HEK293T (cell line): ENCODE measurements at regions not wholly inside any gene's neighbourhood (a gene's known extent, or its start where the extent isn't known, plus 50 kb on each side); places are given as distances from the start of the nearest gene placed in this dataset.

Experiments
- CTCF ChIA-PET: fragments of 350-600 bp; formaldehyde crosslinking; extraction: SDS; loops from one replicate; lab custom pipeline; 2021; ENCODE audit warnings: antibody characterized with exemption, inconsistent platforms; lab: Yijun Ruan, JAX
- POLR2A ChIA-PET: fragments of 350-600 bp; formaldehyde crosslinking; extraction: SDS; loops from one replicate; lab custom pipeline; 2020; ENCODE audit warnings: antibody characterized with exemption, inconsistent platforms; lab: Yijun Ruan, JAX
- DNase-seq: peaks from one replicate; pipeline ENCODE4 v3.0.0; 2012; ENCODE audit warnings: mixed read lengths; ENCODE audit errors: extremely low spot score
- ARNT ChIP-seq: fragments of 450-650 bp; IDR thresholded peaks from 2 replicates; pipeline ENCODE4 v1.6.1; 2017; ENCODE audit warnings: mild to moderate bottlenecking
- BHLHE40 ChIP-seq: fragments of 450-650 bp; IDR thresholded peaks from 2 replicates; pipeline ENCODE4 v1.6.1; 2016; ENCODE audit warnings: mild to moderate bottlenecking, moderate library complexity, borderline replicate concordance
- CTBP1 ChIP-seq: fragments of 450-650 bp; IDR thresholded peaks from 2 replicates; pipeline ENCODE4 v1.6.1; 2016; ENCODE audit warnings: borderline replicate concordance
- ELF4 ChIP-seq: fragments of 450-650 bp; IDR thresholded peaks from 2 replicates; pipeline ENCODE4 v1.6.1; 2017; ENCODE audit warnings: antibody characterized with exemption
- FOXA1 ChIP-seq: fragments of 450-650 bp; IDR thresholded peaks from 2 replicates; pipeline ENCODE4 v1.6.1; 2016; ENCODE audit warnings: mild to moderate bottlenecking
- FOXK2 ChIP-seq: fragments of 450-650 bp; IDR thresholded peaks from 2 replicates; pipeline ENCODE4 v1.6.1; 2016; ENCODE audit warnings: mild to moderate bottlenecking
- FOXM1 ChIP-seq: fragments of 450-650 bp; IDR thresholded peaks from 2 replicates; pipeline ENCODE4 v1.6.1; 2017; ENCODE audit warnings: mild to moderate bottlenecking, borderline replicate concordance
- HDGF ChIP-seq: fragments of 450-650 bp; IDR thresholded peaks from 2 replicates; pipeline ENCODE4 v1.6.1; 2017; ENCODE audit warnings: antibody characterized with exemption, borderline replicate concordance
- L3MBTL2 ChIP-seq: fragments of 450-650 bp; conservative IDR thresholded peaks from 2 replicates; pipeline ENCODE4 v1.6.1; 2016; ENCODE audit warnings: mild to moderate bottlenecking
- LEF1 ChIP-seq: fragments of 450-650 bp; IDR thresholded peaks from 2 replicates; pipeline ENCODE4 v1.6.1; 2017; ENCODE audit warnings: mild to moderate bottlenecking, borderline replicate concordance
- NFRKB ChIP-seq: fragments of 450-650 bp; IDR thresholded peaks from 2 replicates; pipeline ENCODE4 v1.6.1; 2016; ENCODE audit warnings: mild to moderate bottlenecking, moderate library complexity
- PKNOX1 ChIP-seq: fragments of 450-650 bp; IDR thresholded peaks from 2 replicates; pipeline ENCODE4 v1.6.1; 2016
- SP1 ChIP-seq: fragments of 450-650 bp; IDR thresholded peaks from 2 replicates; pipeline ENCODE4 v1.6.1; 2017
- SUZ12 ChIP-seq: fragments of 450-650 bp; IDR thresholded peaks from 2 replicates; pipeline ENCODE4 v1.6.1; 2016; ENCODE audit warnings: mild to moderate bottlenecking
- TARDBP ChIP-seq: fragments of 450-650 bp; IDR thresholded peaks from 2 replicates; pipeline ENCODE4 v1.6.1; 2016
- ZNF384 ChIP-seq: fragments of 450-650 bp; IDR thresholded peaks from 2 replicates; pipeline ENCODE4 v1.6.1; 2016

- ChIA-PET CTCF (no interaction called here), POLR2A (no interaction called here)
- TF ChIP-seq PKNOX1 (no peak), SP1 (no peak), FOXA1 (no peak), CTBP1 (no peak), FOXK2 (no peak), BHLHE40 (no peak), ZNF384 (no peak), ARNT (no peak), L3MBTL2 (no peak), LEF1 (no peak), SUZ12 (no peak), HDGF (no peak), TARDBP (no peak)
- DNase-seq: no peak
Observed at GRCh38 chr12:89289720-89290119, 62.6 kb downstream of the DUSP6 start.

DNA sequence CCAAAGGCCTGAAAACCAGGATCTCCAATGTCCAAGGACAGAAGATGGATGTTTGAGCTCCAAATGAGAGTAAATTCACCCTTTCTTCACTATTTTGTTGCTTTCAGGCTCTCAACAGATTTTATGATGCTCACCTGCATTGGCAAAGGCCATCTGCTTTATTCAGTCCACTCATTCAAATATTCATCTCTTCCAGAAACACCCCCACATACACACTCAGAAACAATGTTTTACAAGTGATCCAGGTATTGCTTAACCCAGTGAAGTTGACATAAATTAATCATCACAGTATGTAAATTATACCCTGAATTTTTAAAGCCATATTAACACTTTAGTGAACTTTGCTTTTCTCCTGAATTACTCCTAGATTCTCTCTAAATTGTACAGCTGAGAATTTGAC is 63.3 kb downstream of the DUSP6 start:
- CTCF ChIA-PET: no interaction called here
- no peak for DNase-seq
- TF ChIP-seq NFRKB: no peak
- TF ChIP-seq ELF4: no peak
- TF ChIP-seq CTBP1: no peak
- no peak for TF ChIP-seq SUZ12
- no peak for TF ChIP-seq LEF1
- no peak for TF ChIP-seq PKNOX1
- no peak for TF ChIP-seq FOXA1
- no peak for TF ChIP-seq HDGF
- no peak for TF ChIP-seq TARDBP
- TF ChIP-seq FOXM1: no peak
- POLR2A ChIA-PET: no interaction called here

GRCh38 chr12:89286501-89286900 is 65.8 kb downstream of the DUSP6 start:
- ChIA-PET POLR2A (no interaction called here), CTCF (interaction anchor here (1.1 kb wide), 1 partner anchor 60 kb away, joined by 3 read pairs; no protein-coding TSS in a partner anchor)
- TF ChIP-seq NFRKB (no peak), FOXA1 (no peak)
- DNase-seq: no peak

DNA sequence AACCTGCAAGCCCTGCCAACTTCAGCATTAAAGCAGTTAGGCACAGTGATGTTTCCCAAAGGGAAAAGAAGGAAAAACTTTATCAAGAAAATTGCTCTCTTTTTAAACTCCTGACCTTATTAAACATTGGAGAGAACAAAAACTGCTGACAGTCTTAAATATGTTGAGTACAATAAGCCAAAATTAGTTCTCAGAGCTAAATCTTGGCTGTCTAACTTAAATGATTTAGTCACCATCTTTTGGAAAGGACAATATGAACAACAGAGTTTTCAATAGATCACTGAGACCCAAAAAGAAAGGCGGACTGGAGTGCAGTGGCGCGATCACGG is 70.8 kb downstream of the DUSP6 start:
- CTCF ChIA-PET: no interaction called here
- DNase-seq: no peak
- POLR2A ChIA-PET: no interaction called here
- TF ChIP-seq ARNT (no peak), FOXM1 (no peak), NFRKB (no peak)

- POLR2A ChIA-PET: no interaction called here
- TF ChIP-seq SP1: no peak
- no peak for TF ChIP-seq HDGF
- TF ChIP-seq ELF4: no peak
- TF ChIP-seq FOXA1: no peak
- TF ChIP-seq FOXK2: no peak
- TF ChIP-seq L3MBTL2: no peak
- no peak for DNase-seq
- CTCF ChIA-PET: interaction anchor here (0.6 kb wide), 1 partner anchor 29 kb away, joined by 4 read pairs; no protein-coding TSS in a partner anchor
Observed at GRCh38 chr12:89280833-89281538, 71.3 kb downstream of the DUSP6 start.

GRCh38 chr12:89279499-89279898 is 72.8 kb downstream of the DUSP6 start:
- POLR2A ChIA-PET: no interaction called here

More at GRCh38 chr12:89279499-89279898, 72.8 kb downstream of the DUSP6 start:
- CTCF ChIA-PET: no interaction called here
- no peak for DNase-seq
- no peak for TF ChIP-seq ARNT
- TF ChIP-seq SUZ12: no peak
- TF ChIP-seq NFRKB: no peak
- TF ChIP-seq FOXA1: no peak
- TF ChIP-seq FOXM1: no peak
- TF ChIP-seq ZNF384: no peak
- TF ChIP-seq SP1: no peak
- TF ChIP-seq PKNOX1: no peak
- no peak for TF ChIP-seq BHLHE40
- no peak for TF ChIP-seq L3MBTL2
- no peak for TF ChIP-seq TARDBP
- no peak for TF ChIP-seq ELF4
- TF ChIP-seq CTBP1: no peak
